ENCODE measurements at regions not wholly inside any gene's neighbourhood (a gene's known extent, or its start where the extent isn't known, plus 50 kb on each side); places are given as distances from the start of the nearest gene placed in this dataset.

DNA sequence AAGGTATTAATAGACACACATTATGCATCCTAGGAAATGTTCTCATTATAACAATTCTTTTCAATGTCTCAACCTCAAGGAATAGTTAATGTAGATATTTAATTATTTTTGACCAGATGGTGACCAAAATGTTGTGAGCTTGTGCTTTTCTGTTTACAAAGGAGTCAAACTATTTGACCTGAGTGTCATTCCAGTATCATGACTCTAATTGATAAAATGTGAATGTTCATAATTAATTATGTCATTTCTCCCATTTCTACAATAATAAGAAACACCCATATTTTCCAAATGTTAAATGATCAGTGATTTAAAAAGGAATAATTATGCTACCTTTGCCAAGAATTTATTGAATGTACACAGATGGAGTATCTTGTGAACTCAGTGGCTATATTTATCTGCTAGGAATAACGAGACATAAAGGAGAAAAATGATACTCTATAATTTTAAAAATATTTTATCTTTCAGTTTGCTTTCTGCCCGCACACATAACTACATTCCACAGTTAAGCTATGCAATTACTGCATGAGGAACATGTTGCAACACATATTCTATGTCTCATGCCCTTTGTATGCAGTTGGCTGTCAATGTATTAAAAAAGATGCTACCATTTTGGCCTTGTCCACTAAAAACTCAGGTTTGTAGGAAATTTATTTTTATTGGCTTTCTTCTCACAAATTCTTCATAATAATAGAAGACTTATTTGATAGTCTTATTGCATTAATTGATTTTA is 376.7 kb upstream of the CCDC179 start:
- ATAC-seq (replicated peaks in 1 of 4) (no peak), DNase-seq (no peak)
- H3K36me3 ChIP-seq (ENCODE audit: control insufficient read depth in 2 of 2, extremely low read depth in 1 of 2, insufficient read depth in 1 of 2, low read length in 1 of 2): no peaks in the 10 kb centered on the region
- ChIA-PET POLR2A (no interaction called here), CTCF (no interaction called here)
- no peak overlapping the region for H3K4me3 ChIP-seq (ENCODE audit: control insufficient read depth in 1 of 2, extremely low read depth in 1 of 2, low read length in 1 of 2)
- Mint-ChIP-seq H3K4me3 (no peak overlapping the region), H3K36me3 (no peaks in the 10 kb centered on the region), H3K27me3 (no peaks in the 10 kb centered on the region), H3K4me1 (no peaks in the 10 kb centered on the region), H3K9me3 (peaks cover 0 to 4% (median 4%) of the 10 kb centered on the region in 3 donors), H3K27ac (no peak overlapping the region)
- H3K9me3 ChIP-seq: no peaks in the 10 kb centered on the region
- H3K27me3 ChIP-seq (replicated peaks in 1 of 2; ENCODE audit: control insufficient read depth in 2 of 2, extremely low read depth in 1 of 2, insufficient read depth in 2 of 2, low read length in 1 of 2): no peaks in the 10 kb centered on the region
- H3K4me1 ChIP-seq (ENCODE audit: control insufficient read depth in 1 of 2, extremely low read depth in 1 of 2, insufficient read depth in 2 of 2, low read length in 2 of 2): no peaks in the 10 kb centered on the region
- no peak overlapping the region for H3K27ac ChIP-seq (ENCODE audit: low read length)
- WGBS (ENCODE audit: insufficient coverage): no CpG with 5 or more reads among the region's 2 CpGs

GRCh38 chr11:23252426-23252825 is 392.2 kb upstream of the CCDC179 start:
- H3K36me3 ChIP-seq (ENCODE audit: control insufficient read depth in 2 of 2, extremely low read depth in 1 of 2, insufficient read depth in 1 of 2, low read length in 1 of 2): no peaks in the 10 kb centered on the region
- DNase-seq: no peak
- ChIA-PET CTCF (no interaction called here), POLR2A (no interaction called here)
- H3K27ac ChIP-seq (ENCODE audit: low read length): no peak overlapping the region
- no peaks in the 10 kb centered on the region for H3K36me3 Mint-ChIP-seq
- no peaks in the 10 kb centered on the region for H3K27me3 Mint-ChIP-seq
- no peak overlapping the region for H3K4me3 ChIP-seq (ENCODE audit: control insufficient read depth in 1 of 2, extremely low read depth in 1 of 2, low read length in 1 of 2)
- H3K27ac Mint-ChIP-seq: no peak overlapping the region
- no peaks in the 10 kb centered on the region for H3K4me1 ChIP-seq (ENCODE audit: control insufficient read depth in 1 of 2, extremely low read depth in 1 of 2, insufficient read depth in 2 of 2, low read length in 2 of 2)
- WGBS (ENCODE audit: insufficient coverage): no CpG with 5 or more reads among the region's 1 CpG
- H3K4me1 Mint-ChIP-seq: no peaks in the 10 kb centered on the region
- no peak for ATAC-seq (replicated peaks in 1 of 4)
- no peaks in the 10 kb centered on the region for H3K27me3 ChIP-seq (replicated peaks in 1 of 2; ENCODE audit: control insufficient read depth in 2 of 2, extremely low read depth in 1 of 2, insufficient read depth in 2 of 2, low read length in 1 of 2)
- H3K9me3 Mint-ChIP-seq: peaks cover 0 to 8% (median 7%) of the 10 kb centered on the region in 3 donors
- H3K4me3 Mint-ChIP-seq: no peak overlapping the region
- H3K9me3 ChIP-seq: no peaks in the 10 kb centered on the region

- H3K4me1 Mint-ChIP-seq: no peaks in the 10 kb centered on the region
- Histone ChIP-seq H3K27ac (ENCODE audit: low read length) (no peak overlapping the region), H3K4me3 (ENCODE audit: control insufficient read depth in 1 of 2, extremely low read depth in 1 of 2, low read length in 1 of 2) (no peak overlapping the region), H3K4me1 (ENCODE audit: control insufficient read depth in 1 of 2, extremely low read depth in 1 of 2, insufficient read depth in 2 of 2, low read length in 2 of 2) (no peaks in the 10 kb centered on the region), H3K27me3 (replicated peaks in 1 of 2; ENCODE audit: control insufficient read depth in 2 of 2, extremely low read depth in 1 of 2, insufficient read depth in 2 of 2, low read length in 1 of 2) (no peaks in the 10 kb centered on the region), H3K9me3 (no peaks in the 10 kb centered on the region), H3K36me3 (ENCODE audit: control insufficient read depth in 2 of 2, extremely low read depth in 1 of 2, insufficient read depth in 1 of 2, low read length in 1 of 2) (no peaks in the 10 kb centered on the region)
- H3K36me3 Mint-ChIP-seq: no peaks in the 10 kb centered on the region
- DNase-seq (no peak), ATAC-seq (replicated peaks in 1 of 4) (no peak)
- H3K27me3 Mint-ChIP-seq: no peaks in the 10 kb centered on the region
- CTCF ChIA-PET: no interaction called here
- H3K27ac Mint-ChIP-seq: no peak overlapping the region
- POLR2A ChIA-PET: no interaction called here
- peaks cover 0 to 4% (median 4%) of the 10 kb centered on the region in 3 donors for H3K9me3 Mint-ChIP-seq
- H3K4me3 Mint-ChIP-seq: no peak overlapping the region
Measured at GRCh38 chr11:23257088-23257487, 396.8 kb upstream of the CCDC179 start.

- DNase-seq (no peak), ATAC-seq (replicated peaks in 1 of 4) (no peak)
- H3K4me3 ChIP-seq (ENCODE audit: control insufficient read depth in 1 of 2, extremely low read depth in 1 of 2, low read length in 1 of 2): no peak overlapping the region
- no peak overlapping the region for H3K27ac Mint-ChIP-seq
- no peaks in the 10 kb centered on the region for H3K4me1 Mint-ChIP-seq
- no peaks in the 10 kb centered on the region for H3K27me3 ChIP-seq (replicated peaks in 1 of 2; ENCODE audit: control insufficient read depth in 2 of 2, extremely low read depth in 1 of 2, insufficient read depth in 2 of 2, low read length in 1 of 2)
- H3K4me1 ChIP-seq (ENCODE audit: control insufficient read depth in 1 of 2, extremely low read depth in 1 of 2, insufficient read depth in 2 of 2, low read length in 2 of 2): no peaks in the 10 kb centered on the region
- no peak overlapping the region for H3K27ac ChIP-seq (ENCODE audit: low read length)
- H3K36me3 ChIP-seq (ENCODE audit: control insufficient read depth in 2 of 2, extremely low read depth in 1 of 2, insufficient read depth in 1 of 2, low read length in 1 of 2): no peaks in the 10 kb centered on the region
- peaks cover 0 to 6% (median 4%) of the 10 kb centered on the region in 3 donors for H3K9me3 Mint-ChIP-seq
- H3K36me3 Mint-ChIP-seq: no peaks in the 10 kb centered on the region
- POLR2A ChIA-PET: no interaction called here
- CTCF ChIA-PET: no interaction called here
- H3K27me3 Mint-ChIP-seq: no peaks in the 10 kb centered on the region
- H3K9me3 ChIP-seq: no peaks in the 10 kb centered on the region
- H3K4me3 Mint-ChIP-seq: no peak overlapping the region
Measured at GRCh38 chr11:23257556-23257955, 397.3 kb upstream of the CCDC179 start.

- Mint-ChIP-seq H3K9me3 (peaks cover 0 to 9% (median 6%) of the 10 kb centered on the region in 3 donors), H3K4me1 (no peaks in the 10 kb centered on the region), H3K27ac (no peak overlapping the region), H3K27me3 (no peaks in the 10 kb centered on the region), H3K36me3 (no peaks in the 10 kb centered on the region), H3K4me3 (no peak overlapping the region)
- no peak for ATAC-seq (replicated peaks in 1 of 4)
- CTCF ChIA-PET: no interaction called here
- no peaks in the 10 kb centered on the region for H3K4me1 ChIP-seq (ENCODE audit: control insufficient read depth in 1 of 2, extremely low read depth in 1 of 2, insufficient read depth in 2 of 2, low read length in 2 of 2)
- no peak overlapping the region for H3K27ac ChIP-seq (ENCODE audit: low read length)
- no peaks in the 10 kb centered on the region for H3K9me3 ChIP-seq
- no peak overlapping the region for H3K4me3 ChIP-seq (ENCODE audit: control insufficient read depth in 1 of 2, extremely low read depth in 1 of 2, low read length in 1 of 2)
- no peak for DNase-seq
- no peaks in the 10 kb centered on the region for H3K36me3 ChIP-seq (ENCODE audit: control insufficient read depth in 2 of 2, extremely low read depth in 1 of 2, insufficient read depth in 1 of 2, low read length in 1 of 2)
- POLR2A ChIA-PET: no interaction called here
- H3K27me3 ChIP-seq (replicated peaks in 1 of 2; ENCODE audit: control insufficient read depth in 2 of 2, extremely low read depth in 1 of 2, insufficient read depth in 2 of 2, low read length in 1 of 2): no peaks in the 10 kb centered on the region
Measured at GRCh38 chr11:23263466-23263865, 403.2 kb upstream of the CCDC179 start.

- H3K27ac ChIP-seq (ENCODE audit: low read length): no peak overlapping the region
- no peaks in the 10 kb centered on the region for H3K27me3 ChIP-seq (replicated peaks in 1 of 2; ENCODE audit: control insufficient read depth in 2 of 2, extremely low read depth in 1 of 2, insufficient read depth in 2 of 2, low read length in 1 of 2)
- Mint-ChIP-seq H3K36me3 (no peaks in the 10 kb centered on the region), H3K27me3 (no peaks in the 10 kb centered on the region), H3K4me3 (no peak overlapping the region), H3K9me3 (peaks cover 5 to 23% (median 14%) of the 10 kb centered on the region in 3 donors), H3K4me1 (no peaks in the 10 kb centered on the region), H3K27ac (no peak overlapping the region)
- no peak for DNase-seq
- H3K4me3 ChIP-seq (ENCODE audit: control insufficient read depth in 1 of 2, extremely low read depth in 1 of 2, low read length in 1 of 2): no peak overlapping the region
- ChIA-PET CTCF (no interaction called here), POLR2A (no interaction called here)
- no peaks in the 10 kb centered on the region for H3K36me3 ChIP-seq (ENCODE audit: control insufficient read depth in 2 of 2, extremely low read depth in 1 of 2, insufficient read depth in 1 of 2, low read length in 1 of 2)
- no peaks in the 10 kb centered on the region for H3K9me3 ChIP-seq
- ATAC-seq (replicated peaks in 1 of 4): no peak
- no peaks in the 10 kb centered on the region for H3K4me1 ChIP-seq (ENCODE audit: control insufficient read depth in 1 of 2, extremely low read depth in 1 of 2, insufficient read depth in 2 of 2, low read length in 2 of 2)
Measured at GRCh38 chr11:23272095-23272494, 411.8 kb upstream of the CCDC179 start.

DNA sequence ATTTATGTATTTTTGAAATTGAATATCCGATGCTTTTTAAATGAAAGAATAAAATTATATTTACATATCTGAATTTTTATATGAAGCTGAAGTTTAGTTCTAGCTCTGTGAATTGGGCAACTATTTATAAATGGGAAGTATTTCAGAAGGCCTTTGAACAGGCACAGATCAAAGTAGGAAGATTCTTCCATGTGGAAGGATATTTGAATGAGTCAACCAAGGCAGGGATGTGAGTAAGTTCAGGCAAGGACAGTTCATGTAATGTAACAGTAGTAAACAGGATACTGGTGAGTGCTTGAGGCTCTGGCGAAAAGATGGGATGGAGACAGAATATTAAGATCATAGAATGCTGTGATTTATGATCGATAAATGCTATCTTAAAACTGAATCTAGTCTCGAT is 417.8 kb upstream of the CCDC179 start:
- DNase-seq: no peak
- H3K27me3 ChIP-seq (replicated peaks in 1 of 2; ENCODE audit: control insufficient read depth in 2 of 2, extremely low read depth in 1 of 2, insufficient read depth in 2 of 2, low read length in 1 of 2): no peaks in the 10 kb centered on the region
- no peaks in the 10 kb centered on the region for H3K4me1 ChIP-seq (ENCODE audit: control insufficient read depth in 1 of 2, extremely low read depth in 1 of 2, insufficient read depth in 2 of 2, low read length in 2 of 2)
- Mint-ChIP-seq H3K27me3 (no peaks in the 10 kb centered on the region), H3K4me3 (no peak overlapping the region), H3K9me3 (peaks cover 3 to 18% (median 14%) of the 10 kb centered on the region in 3 donors), H3K36me3 (no peaks in the 10 kb centered on the region), H3K27ac (no peak overlapping the region), H3K4me1 (no peaks in the 10 kb centered on the region)
- no peaks in the 10 kb centered on the region for H3K36me3 ChIP-seq (ENCODE audit: control insufficient read depth in 2 of 2, extremely low read depth in 1 of 2, insufficient read depth in 1 of 2, low read length in 1 of 2)
- no peak overlapping the region for H3K27ac ChIP-seq (ENCODE audit: low read length)
- no peak for ATAC-seq (replicated peaks in 1 of 4)
- ChIA-PET POLR2A (interaction anchor here in 1 of 2 donors (0.7 kb wide), 1 partner anchor 19 kb away, joined by 3 read pairs; no protein-coding TSS in a partner anchor), CTCF (no interaction called here)
- WGBS (ENCODE audit: insufficient coverage): 86% methylated on average over 1 of the region's 4 CpGs
- no peak overlapping the region for H3K4me3 ChIP-seq (ENCODE audit: control insufficient read depth in 1 of 2, extremely low read depth in 1 of 2, low read length in 1 of 2)
- H3K9me3 ChIP-seq: no peaks in the 10 kb centered on the region
